RPMI7951 (cell line): ENCODE measurements at regions not wholly inside any gene's neighbourhood (a gene's known extent, or its start where the extent isn't known, plus 50 kb on each side); places are given as distances from the start of the nearest gene placed in this dataset.

Source experiments
- DNase-seq: peaks from one replicate; pipeline ENCODE4 v3.0.0-alpha.2; 2012; ENCODE audit warnings: low read depth

DNA sequence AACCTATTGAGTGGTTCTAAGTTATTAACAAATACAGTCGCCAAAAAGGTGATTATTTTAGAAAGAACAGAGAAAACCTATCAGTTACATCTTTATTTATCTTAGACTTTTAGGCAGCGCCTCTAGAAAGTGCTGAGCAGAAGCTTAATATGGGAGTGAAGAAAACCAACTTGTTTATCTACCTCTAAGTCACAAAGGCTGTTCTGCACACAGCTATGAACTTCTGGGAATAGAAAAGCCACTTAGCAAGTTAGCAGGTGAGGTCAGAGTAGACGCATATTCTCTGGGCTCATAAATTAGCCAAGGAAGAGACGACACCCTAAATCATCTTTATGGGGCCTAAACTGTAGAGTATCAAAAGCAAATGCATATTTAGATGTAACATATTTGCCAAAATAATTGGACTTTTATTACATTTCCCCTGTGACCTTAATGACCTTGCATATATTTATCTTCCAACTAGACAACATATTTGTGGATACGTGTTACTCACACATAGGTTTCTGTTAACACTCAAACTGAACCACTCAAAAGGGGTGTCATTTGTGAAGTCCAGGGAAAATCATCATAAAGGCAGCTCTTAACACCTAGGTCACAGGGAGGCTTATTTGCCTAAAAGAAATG is 267.1 kb downstream of the ADGB start:
- DNase-seq = no peak

DNA sequence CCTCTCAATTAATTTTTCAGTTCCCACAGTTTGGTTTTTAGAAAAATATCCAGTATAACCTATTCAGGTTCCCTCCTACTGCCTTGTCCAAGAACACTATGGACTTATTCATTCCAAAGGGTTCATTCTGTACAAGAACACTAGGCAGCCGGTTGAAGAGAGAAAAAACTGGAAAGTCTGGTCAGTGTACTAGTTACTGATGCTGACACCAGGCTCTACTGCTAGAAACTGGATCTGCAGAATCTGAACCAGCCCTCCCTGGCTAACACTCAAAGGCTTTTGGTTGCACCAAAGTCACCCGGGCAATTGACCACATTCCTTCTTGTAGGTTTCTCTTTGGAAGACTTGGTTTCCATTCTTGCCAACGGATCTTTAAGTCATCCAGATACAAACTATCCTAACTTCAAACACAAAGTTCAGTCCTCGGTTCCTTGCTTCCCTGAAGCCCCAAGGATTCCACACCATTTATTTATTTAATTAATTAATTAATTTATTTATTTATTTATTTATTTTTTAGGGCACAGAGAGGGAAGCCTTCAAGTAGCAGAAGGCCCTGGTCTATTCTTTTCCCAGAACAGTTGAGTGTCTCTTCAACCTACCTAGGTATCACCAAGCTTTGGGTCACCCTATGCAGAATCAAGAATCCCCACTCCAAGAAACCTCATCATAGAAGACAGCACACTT is 268.1 kb downstream of the ADGB start:
- DNase-seq = no peak

DNA sequence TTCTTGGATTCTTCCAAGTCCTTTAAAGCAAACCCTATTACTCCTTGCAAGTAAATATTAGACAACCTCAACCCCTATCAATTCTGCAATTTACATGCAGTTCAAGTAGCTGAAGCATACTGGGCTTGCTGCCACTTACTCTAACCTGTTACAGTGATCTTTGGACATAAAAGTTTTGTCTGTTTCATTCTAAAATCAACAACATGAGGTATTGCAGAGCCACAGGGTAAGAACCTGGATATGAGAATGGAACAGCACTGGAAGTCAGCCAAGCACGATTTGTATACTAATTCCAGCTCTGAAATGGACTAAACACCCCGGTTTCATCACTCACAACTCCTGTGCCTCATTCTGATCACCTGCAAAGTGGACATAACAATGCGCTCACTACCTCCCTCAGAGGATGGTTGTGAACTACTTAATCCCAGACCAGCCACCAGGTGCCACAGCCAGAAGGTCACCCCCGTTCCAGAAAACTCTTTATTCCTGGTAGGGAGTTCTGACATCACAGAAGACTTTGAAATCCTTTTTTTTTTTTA is 270.0 kb downstream of the ADGB start:
- no peak for DNase-seq

DNA sequence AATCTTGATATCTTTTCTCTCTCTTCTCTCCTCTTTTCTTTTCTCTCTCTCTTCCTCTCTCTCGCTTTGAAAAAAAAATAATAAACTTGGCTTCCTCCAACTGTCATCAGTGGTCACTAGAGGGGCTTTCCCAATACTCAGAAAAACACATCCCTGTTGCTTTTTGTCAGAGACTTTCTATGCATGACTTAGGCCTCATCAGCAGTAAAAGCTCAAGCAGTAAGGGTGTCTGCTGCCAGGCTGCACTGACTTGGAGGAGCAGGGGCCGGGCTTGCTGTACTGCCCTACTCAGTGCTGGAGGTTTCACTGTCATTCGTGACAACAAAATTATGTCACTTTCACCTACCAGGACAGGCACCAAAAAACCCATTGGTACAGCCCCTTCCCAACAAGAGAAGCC is 272.0 kb downstream of the ADGB start:
- no peak for DNase-seq

DNA sequence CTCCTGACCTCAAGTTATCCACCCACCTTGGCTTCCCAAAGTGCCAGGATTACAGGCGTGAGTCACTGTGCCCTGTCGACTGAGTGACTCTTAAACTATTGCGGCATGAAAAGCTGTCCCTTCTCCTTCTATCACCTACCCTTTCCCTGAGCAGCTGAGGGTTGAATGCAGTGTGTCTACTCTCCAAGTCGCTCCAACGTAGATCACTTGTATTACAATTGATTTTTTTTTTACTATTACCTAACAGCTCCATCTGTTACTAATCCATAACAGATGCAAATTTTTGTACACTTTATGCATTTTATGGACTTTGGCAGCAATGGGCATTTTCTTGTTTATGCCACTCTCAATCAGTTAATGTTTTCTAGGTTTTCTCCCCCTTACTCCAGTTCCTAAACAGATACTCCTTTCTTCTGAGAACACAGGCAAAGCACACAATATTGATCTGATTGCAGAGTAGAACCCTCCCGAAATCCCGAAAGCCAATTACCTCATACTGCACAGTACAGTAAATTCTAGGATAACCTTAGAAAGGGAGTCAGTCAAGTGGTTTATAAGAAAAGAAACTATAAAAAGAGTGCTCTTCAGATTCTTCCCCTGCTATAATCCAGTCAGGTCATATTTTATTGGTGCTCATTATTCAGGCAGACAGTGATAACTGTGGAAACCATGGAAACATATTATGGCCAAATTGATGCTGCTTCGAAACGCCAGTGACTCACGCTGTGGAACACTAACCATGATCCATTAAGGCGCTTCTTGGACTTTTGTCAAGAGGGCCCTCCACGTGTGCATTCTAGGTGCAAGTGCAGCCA is 273.0 kb downstream of the ADGB start:
- DNase-seq = no peak

DNA sequence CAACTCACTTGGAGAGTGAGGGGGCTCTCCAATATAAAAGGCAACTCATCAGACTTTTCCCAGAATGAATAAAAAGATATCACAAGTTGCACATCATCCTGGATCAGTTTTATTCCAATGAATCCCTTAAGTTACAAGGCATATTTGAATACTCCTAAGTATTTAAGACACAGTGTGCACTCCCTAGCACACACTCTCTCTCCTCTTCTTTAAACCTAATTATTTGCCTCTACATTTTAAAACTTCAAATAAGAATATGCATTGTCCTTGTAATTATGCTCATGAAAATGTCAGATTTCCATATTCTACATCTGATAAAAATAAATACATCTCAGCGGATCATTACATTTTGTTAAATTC is 273.6 kb downstream of the ADGB start:
- no peak for DNase-seq

DNA sequence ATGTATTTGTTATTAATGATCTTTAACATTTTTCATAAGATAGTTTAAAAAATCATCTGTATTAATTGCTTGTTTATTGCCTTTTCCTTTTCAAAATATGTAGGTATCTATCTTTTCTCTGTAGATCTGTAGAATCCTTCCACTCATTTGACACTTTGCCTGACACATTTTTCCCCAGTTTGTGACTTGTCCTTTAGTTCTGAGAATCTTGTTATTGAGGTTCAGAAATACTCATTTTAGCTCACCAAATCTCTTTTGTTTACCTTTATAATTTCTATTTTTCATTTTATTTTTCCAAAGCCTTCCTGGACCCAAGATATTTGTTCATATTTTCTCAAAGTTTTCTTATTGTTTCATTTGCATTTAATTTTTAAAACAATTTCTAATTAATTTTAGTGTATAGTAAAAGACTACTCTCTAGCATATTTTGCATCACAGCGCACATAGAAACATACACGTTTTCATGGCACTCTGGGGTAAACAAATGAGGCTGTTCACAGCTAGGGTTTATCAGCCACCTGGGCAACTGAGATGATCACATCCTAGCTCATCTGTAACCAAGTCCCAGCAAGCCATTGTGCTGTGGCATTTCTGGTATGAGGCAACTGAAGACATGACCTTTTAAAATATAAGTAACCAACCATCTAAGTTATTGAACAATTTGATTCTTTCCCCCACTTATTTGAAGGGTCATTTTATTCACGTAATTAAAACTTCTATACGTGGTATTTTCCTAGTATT is 275.7 kb downstream of the ADGB start:
- no peak for DNase-seq

DNA sequence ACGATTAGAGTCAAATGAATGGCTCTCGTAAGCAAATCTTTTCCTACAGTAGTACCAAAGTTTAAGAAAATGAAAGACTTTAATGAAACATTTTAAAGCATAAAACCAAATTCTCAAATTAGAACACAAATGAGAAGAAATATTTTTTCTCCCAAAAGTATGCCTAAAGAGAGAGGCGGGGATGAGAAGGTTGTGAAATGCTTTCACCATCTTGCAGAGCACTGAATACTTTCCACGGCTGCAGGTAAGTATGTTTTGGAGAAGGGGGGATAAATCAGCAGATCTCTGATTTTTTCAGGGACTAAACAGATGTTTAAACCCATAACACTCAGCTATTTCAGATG is 277.1 kb downstream of the ADGB start:
- DNase-seq = no peak

DNA sequence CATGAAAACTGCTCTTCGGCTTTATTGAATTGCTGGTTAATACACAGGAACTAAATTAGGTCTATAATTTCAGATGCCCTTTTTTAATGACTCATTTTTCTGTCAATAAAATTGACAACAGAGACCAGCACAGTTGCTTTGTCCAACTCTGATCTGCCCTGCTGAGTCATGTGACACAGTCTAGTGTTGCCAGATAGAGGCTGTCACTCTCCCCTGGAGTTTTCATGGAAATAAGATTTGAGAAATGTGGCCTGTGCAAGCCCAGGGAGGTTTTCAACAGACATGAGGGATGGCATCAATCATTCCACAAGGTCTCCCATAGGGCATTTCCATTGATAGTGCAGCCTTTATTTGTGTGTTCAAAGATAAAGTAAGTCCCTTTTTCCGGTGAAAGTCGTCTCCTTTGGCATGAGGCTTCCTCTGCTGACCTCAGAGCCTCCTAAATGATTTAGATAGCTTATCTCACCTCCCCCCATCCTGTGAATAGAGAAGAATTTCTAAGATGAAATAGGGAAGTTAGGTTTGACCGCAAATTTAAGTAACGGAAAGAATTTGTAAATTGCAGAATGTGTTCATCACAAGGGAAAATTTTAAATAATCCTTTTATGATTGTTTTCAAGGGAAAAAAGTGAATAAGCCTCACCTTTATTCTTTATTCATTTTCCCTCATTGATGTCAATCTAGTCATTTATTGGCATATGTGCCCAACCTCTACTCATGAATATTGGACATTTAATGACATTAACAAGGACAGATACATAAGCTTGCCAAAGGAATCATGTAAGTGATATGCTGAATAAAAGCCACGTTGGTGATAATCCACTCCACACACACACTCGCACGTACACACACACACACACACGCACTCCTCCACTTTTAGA is 277.7 kb downstream of the ADGB start:
- DNase-seq = no peak

DNA sequence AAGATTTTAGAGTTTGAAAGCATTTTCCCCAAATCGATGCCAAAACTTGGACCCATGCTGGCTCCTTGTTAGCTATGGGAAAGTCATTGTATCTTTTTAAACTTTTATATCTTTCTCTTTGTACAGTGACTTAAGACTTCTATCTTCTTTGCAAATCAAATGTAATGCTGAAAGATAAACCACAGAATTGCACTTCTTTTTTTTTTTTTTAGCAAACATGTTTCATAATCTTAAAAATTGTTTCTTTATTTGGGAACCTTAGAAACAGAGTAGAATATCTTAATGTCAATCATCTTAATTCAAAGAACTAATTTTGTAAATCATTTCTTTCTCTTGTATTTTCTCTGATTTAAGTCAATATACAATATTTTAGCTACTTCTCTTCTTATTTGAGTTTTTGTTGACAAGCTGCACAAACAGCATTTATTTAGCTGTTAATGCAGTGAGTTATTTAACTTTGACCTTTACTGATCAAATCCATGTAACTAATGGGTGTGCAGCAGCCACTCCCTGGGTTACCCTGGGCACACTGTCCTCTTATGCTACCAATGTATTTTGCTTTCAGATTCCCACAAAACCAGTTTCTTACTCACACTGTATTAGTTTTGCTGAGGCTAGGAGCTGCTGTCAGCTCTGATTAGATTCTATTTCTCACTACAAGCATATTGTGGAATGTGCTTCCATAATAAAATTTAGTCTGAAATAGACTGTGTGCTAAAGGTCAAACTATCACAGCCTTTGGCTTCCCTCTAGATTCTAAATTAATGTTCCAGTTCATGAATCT is 279.6 kb downstream of the ADGB start:
- DNase-seq = no peak

DNA sequence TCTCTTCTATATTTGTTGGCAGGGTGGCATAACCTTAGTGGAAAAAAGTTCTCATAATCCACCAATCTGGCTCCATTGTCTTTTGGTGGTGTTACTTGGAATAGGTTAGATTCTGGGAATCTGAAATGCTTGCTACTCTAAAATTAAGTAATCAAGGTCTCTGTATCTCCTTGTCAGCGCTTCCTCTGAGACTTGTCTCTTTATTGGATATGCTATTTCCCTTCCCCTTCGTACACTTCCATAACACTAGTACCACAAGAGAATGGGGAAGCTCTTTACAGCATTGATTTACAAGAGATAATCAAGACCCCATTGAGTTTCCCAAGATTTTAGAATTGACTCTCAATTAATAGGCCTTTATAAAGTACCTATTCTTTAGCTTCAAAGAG is 280.2 kb downstream of the ADGB start:
- DNase-seq = no peak

DNA sequence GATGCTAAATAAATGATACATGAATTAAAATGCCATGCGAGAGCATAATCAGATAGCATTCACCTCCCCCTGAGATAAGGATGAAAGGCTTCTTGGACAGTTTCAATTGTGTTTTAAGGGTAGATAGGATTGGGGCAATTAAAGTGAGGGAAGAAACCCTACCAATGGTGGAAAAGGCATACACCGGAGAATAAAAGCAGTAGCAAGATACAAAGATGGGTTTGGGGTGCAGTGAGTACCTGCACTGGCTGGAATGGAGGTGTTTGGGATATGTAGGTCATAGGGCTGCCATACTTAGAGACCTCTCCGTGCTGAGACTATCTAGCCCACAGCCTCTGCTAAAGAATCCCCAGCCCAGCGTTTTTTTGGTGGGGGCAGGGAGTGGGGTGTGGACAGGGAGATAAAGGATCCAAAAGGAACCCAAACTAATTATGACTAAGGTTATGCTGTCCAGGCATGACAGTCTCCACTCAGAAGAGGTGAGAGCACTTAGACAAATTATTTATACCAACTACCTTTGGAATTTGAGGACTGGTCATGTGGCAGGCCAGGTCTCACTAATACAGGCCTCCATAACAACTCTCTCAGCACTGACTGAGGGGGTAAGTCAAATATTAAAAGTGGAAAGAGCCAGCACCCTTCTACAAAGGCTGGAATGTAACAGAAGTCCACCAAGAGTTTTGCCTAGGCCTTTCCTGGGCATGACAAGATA is 280.8 kb downstream of the ADGB start:
- no peak for DNase-seq

DNA sequence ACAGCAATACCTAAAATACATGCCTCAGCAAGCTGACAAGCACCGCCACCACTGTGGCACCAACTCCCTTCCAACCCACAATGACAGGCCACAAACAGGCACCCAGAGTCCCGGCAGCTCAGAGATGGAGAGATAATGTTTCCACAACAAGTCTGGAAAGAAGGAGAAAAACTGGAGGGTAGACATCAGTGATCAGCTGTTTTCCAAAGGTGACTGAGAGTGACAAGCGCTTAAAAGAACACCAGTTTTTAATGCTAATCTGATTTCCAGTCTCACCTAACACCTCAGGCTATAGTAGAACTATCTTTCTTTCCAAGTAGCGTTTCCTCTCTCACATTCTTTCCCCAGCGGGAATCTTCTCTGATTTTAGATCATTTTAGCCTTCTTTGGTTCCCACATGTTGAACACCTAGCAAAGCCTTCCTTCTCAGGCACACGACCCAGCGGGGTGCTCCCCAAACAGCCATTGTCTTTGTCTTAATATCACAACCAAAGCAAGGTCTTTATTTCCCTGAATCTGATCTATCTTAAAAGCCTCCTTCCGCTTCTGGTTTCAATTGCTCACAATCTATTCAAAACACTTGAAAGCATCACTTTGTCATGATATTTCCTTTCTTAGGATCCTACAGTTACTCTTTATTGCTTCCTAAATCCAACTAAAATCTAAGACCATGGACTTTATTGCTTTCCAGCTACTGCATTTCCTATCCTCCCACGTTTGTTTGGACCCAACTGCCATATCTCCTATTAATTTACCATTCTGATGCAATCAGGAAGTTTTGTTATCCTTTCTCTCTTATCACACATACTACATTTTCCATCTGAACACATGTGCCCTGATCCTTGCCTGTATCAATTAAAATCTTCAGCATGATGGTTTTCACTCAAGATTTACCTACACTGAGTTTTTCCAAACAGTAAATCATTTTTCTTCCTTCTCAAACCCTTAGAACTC is 282.7 kb downstream of the ADGB start:
- DNase-seq = no peak

DNA sequence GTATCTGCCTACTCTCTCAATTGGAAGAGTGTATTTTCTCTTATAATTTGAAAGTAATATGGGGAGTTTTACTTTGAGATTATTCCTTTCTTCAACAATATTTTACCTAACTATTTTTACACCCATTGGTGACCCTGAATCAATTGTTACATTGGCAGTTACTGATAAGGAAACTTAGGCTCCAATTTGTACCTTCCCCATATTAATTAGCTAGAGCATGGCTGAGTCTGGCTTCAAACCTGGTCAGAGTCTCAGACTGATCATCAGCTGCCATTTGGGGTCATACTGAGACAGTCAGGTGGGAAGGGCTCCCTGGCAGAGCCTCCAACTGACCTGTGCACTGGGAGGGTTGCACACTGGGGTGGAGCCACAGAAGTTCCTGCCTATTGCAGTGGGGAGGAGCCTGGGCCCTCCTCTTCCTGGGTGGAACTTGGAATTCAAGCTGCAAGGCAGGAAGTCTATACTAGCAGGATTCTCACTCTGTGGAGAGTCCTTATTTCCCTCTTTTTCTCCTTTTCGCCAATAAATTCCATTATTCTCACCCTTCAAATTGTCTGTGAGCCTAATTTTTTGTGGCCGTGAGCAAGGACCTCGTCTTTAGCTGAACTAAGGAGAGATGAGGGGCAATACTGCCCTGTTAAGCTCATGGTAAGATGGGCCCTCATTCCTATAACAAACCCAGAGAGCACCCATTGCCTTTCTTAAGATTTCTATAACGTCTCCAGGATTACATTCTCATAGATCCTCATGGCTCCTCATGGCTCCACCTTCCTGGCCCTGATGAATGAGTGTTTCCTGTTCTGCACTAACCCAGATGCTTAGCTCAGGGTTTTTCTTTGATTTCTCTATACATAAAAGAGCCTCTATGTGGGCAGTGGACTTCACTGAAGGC is 285.1 kb downstream of the ADGB start:
- no peak for DNase-seq

DNA sequence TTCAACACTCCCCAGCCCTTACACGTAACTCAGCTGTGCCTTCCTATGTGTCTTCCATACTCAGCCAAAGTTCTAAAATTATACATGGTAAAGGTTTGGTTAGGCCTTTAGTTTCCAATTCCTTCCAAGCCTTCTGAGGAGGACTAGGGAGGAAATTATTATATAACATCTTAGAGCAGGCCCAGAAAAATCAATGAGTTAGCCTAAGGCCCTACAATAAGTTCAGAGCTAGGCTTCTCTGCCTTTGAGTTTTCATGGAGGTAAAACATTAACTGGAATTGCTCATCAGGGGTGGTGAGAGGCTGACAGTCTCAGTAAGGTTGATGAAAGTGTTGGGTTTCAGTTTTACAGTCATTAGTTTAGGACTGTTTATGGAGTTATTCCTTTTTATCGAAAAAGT is 286.0 kb downstream of the ADGB start:
- DNase-seq = no peak

DNA sequence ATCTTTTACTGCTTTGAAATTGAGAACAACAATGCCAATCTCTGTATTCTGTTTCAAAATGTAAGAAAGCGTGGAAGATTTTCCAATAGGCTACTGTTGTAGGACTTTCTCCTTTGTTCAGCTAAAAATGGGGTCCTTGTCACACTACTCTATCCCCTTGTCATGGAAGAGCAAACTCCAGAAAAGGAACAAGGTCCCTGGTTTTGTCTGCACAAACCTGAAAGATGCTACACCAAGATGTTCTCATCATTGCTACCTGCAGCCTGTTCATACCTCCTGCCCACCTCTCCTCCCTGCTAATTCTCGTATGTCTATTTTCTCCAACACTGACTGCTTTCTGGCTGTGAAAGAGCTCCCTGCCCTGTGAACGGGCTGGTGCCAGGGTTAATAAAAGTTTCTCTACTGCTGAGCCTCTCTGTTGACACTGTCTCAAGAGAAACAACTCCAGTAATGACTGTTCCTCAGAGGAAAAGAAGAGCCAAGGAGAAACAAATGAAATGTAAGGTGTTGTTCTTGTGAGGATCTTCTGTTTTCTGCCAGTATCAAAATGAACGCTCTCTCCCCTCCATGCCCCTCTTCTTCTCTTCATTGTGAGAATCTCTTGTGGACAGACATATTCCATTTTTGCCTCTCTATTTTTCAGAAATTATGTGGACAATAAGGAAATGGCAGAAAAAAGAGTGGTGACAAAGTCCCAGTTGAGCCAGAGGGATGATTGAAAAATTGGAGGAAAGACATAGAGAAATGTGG is 287.1 kb downstream of the ADGB start:
- no peak for DNase-seq
